ENCODE measurements at regions not wholly inside any gene's neighbourhood (a gene's known extent, or its start where the extent isn't known, plus 50 kb on each side); places are given as distances from the start of the nearest gene placed in this dataset.

GRCh38 chr7:20064974-20065862 lies 152.0 kb downstream of the MACC1 start:
- DNase-seq (no peak), ATAC-seq (ENCODE audit: poor library complexity) (no peak)
- intact Hi-C loops (cut with DNase I, micrococcal nuclease), result no loop called here
- ChIA-PET CTCF (no interaction called here), POLR2A (no interaction called here)
- no peak for TF ChIP-seq CTCF (IDR thresholded peaks at IDR 0.05)
- peaks cover 10% of the 10 kb centered on the region for H3K4me1 Mint-ChIP-seq (ENCODE audit: low read depth)
- H3K27me3 ChIP-seq (ENCODE audit: control insufficient read depth in 1 of 2, insufficient read depth in 2 of 2, low read length in 2 of 2), result no peaks in the 10 kb centered on the region
- no peaks in the 10 kb centered on the region for H3K36me3 ChIP-seq (ENCODE audit: insufficient read depth, low read length)
- H3K9me3 Mint-ChIP-seq, result peaks cover 6% of the 10 kb centered on the region
- H3K27ac Mint-ChIP-seq, result no peak overlapping the region
- no peak overlapping the region for H3K27ac ChIP-seq (ENCODE audit: low read depth in 1 of 2, low read length in 2 of 2)
- H3K27me3 Mint-ChIP-seq, result no peaks in the 10 kb centered on the region
- H3K4me1 ChIP-seq (ENCODE audit: insufficient read depth, low read length), result no peaks in the 10 kb centered on the region
- no peak overlapping the region for H3K4me3 ChIP-seq (ENCODE audit: low read length)
- peaks cover 8 to 9% of the 10 kb centered on the region in 2 experiments for H3K9me3 ChIP-seq (ENCODE audit: control insufficient read depth in 1 of 2, insufficient read depth in 1 of 2, low read length in 2 of 2)
- no peaks in the 10 kb centered on the region for H3K36me3 Mint-ChIP-seq (ENCODE audit: low read depth)
- no peak overlapping the region for H3K4me3 Mint-ChIP-seq

- H3K27me3 ChIP-seq (ENCODE audit: control insufficient read depth in 1 of 2, insufficient read depth in 2 of 2, low read length in 2 of 2), result no peaks in the 10 kb centered on the region
- no peak overlapping the region for H3K27ac ChIP-seq (ENCODE audit: low read depth in 1 of 2, low read length in 2 of 2)
- POLR2A ChIA-PET, result no interaction called here
- Mint-ChIP-seq H3K27me3 (no peaks in the 10 kb centered on the region), H3K27ac (no peak overlapping the region), H3K4me1 (ENCODE audit: low read depth) (peaks cover 10% of the 10 kb centered on the region), H3K9me3 (peaks cover 6% of the 10 kb centered on the region), H3K36me3 (ENCODE audit: low read depth) (no peaks in the 10 kb centered on the region), H3K4me3 (no peak overlapping the region)
- DNase-seq, result no peak
- no peak for TF ChIP-seq CTCF (IDR thresholded peaks at IDR 0.05)
- no peak overlapping the region for H3K4me3 ChIP-seq (ENCODE audit: low read length)
- H3K36me3 ChIP-seq (ENCODE audit: insufficient read depth, low read length), result no peaks in the 10 kb centered on the region
- no peak for ATAC-seq (ENCODE audit: poor library complexity)
- intact Hi-C loops (cut with DNase I, micrococcal nuclease), result no loop called here
- CTCF ChIA-PET, result no interaction called here
- H3K9me3 ChIP-seq (ENCODE audit: control insufficient read depth in 1 of 2, insufficient read depth in 1 of 2, low read length in 2 of 2), result peaks cover 8 to 9% of the 10 kb centered on the region in 2 experiments
- no peaks in the 10 kb centered on the region for H3K4me1 ChIP-seq (ENCODE audit: insufficient read depth, low read length)
These were observed 152.8 kb downstream of the MACC1 start for GRCh38 chr7:20064181-20064970.

GRCh38 chr7:20063644-20064043 lies 153.5 kb downstream of the MACC1 start:
- peaks cover 10% of the 10 kb centered on the region for H3K4me1 Mint-ChIP-seq (ENCODE audit: low read depth)
- H3K4me1 ChIP-seq (ENCODE audit: insufficient read depth, low read length), result no peaks in the 10 kb centered on the region
- DNase-seq (no peak), ATAC-seq (ENCODE audit: poor library complexity) (no peak)
- TF ChIP-seq CTCF (IDR thresholded peaks at IDR 0.05), result no peak
- ChIA-PET POLR2A (no interaction called here), CTCF (no interaction called here)
- H3K9me3 Mint-ChIP-seq, result peaks cover 6% of the 10 kb centered on the region
- H3K27ac ChIP-seq (ENCODE audit: low read depth in 1 of 2, low read length in 2 of 2), result no peak overlapping the region
- no peak overlapping the region for H3K4me3 ChIP-seq (ENCODE audit: low read length)
- no peak overlapping the region for H3K4me3 Mint-ChIP-seq
- no peaks in the 10 kb centered on the region for H3K36me3 ChIP-seq (ENCODE audit: insufficient read depth, low read length)
- no peaks in the 10 kb centered on the region for H3K36me3 Mint-ChIP-seq (ENCODE audit: low read depth)
- peaks cover 8 to 9% of the 10 kb centered on the region in 2 experiments for H3K9me3 ChIP-seq (ENCODE audit: control insufficient read depth in 1 of 2, insufficient read depth in 1 of 2, low read length in 2 of 2)
- no peak overlapping the region for H3K27ac Mint-ChIP-seq
- H3K27me3 ChIP-seq (ENCODE audit: control insufficient read depth in 1 of 2, insufficient read depth in 2 of 2, low read length in 2 of 2), result no peaks in the 10 kb centered on the region
- H3K27me3 Mint-ChIP-seq, result no peaks in the 10 kb centered on the region
- intact Hi-C loops (cut with DNase I, micrococcal nuclease), result no loop called here

Measured in CD4-positive, alpha-beta T cell (primary cell).